HCT116 (cell line): ENCODE measurements at regions not wholly inside any gene's neighbourhood (a gene's known extent, or its start where the extent isn't known, plus 50 kb on each side); places are given as distances from the start of the nearest gene placed in this dataset.

Experiments
- ATAC-seq: fragments of 200-7000 bp; cut with Tn5 transposase; 2 replicates; pipeline ENCODE4 v1.9.1; 2020; ENCODE audit warnings: mild to moderate bottlenecking, moderate library complexity
- BruUV-seq: library from RNA; stranded (reverse); fragments of 400-500 nt; replicated peaks from 2 replicates; lab custom pipeline; 2021; lab: Mats Ljungman, UMichigan
- CTCF ChIA-PET: fragments of 300-600 bp; sonication (Branson Sonifier 250); formaldehyde crosslinking; loops from one replicate; lab custom pipeline; 2021; ENCODE audit warnings: antibody characterized with exemption; lab: Charles Lee
- POLR2A ChIA-PET: fragments of 300-600, 350-600 bp; sonication (Branson Sonifier 250); formaldehyde crosslinking; loops from one replicate; lab custom pipeline; 2021; ENCODE audit warnings: antibody characterized with exemption; lab: Charles Lee
- RAD21 ChIA-PET, 2 experiments: fragments of 300-600 bp; sonication (Branson Sonifier 250); formaldehyde crosslinking; loops; one replicate each; lab custom pipeline; 2023; ENCODE audit warnings: low total read pairs in 2 of 2; ENCODE audit not compliant: uncharacterized antibody in 2 of 2, unreplicated experiment in 2 of 2, low non-redundant PET in 1 of 2; lab: Charles Lee
- DNase-seq: peaks from one replicate; pipeline ENCODE4 v3.0.0-alpha.2; 2010; ENCODE audit warnings: low read depth, low spot score
- H2AFZ ChIP-seq: fragments of 200-600 bp; shearing (Covaris generic), sonication (generic); 2 replicates; pipeline ENCODE4 v1.6.1; 2017; ENCODE audit warnings: low read depth, mixed run types, mixed read lengths, antibody characterized with exemption, low read length; ENCODE audit not compliant: poor library complexity, severe bottlenecking
- H3K27ac ChIP-seq: 2 replicates; pipeline ENCODE4 v1.5.1; 2012; ENCODE audit warnings: low read depth, low read length
- H3K27me3 ChIP-seq: fragments of 200-600 bp; sonication (generic); 2 replicates; pipeline ENCODE4 v1.6.1; 2016; ENCODE audit warnings: mixed run types, low read length, mixed read lengths; ENCODE audit not compliant: insufficient read depth
- H3K36me3 ChIP-seq, 2 experiments: fragments of 200-500 bp in 1 of 2; fragments of 200-600 bp in 1 of 2; sonication (Bioruptor generic) in 1 of 2; sonication (generic) in 1 of 2; 2 replicates each; pipeline versions ENCODE4 v1.5.1 to v1.6.1; 2014 to 2016; ENCODE audit warnings: low read length in 2 of 2, inconsistent platforms in 1 of 2, mixed read lengths in 1 of 2, mixed run types in 1 of 2; ENCODE audit not compliant: insufficient read depth in 2 of 2, control insufficient read depth in 1 of 2
- H3K4me1 ChIP-seq, 2 experiments: fragments of 200-600 bp in 1 of 2; sonication (generic) in 1 of 2; 2 replicates each; pipeline versions ENCODE4 v1.5.1 to v1.6.1; 2012 to 2017; ENCODE audit warnings: low read length in 2 of 2, inconsistent platforms in 1 of 2, mild to moderate bottlenecking in 1 of 2, mixed read lengths in 1 of 2, mixed run types in 1 of 2, moderate library complexity in 1 of 2; ENCODE audit not compliant: insufficient read depth in 2 of 2, control insufficient read depth in 1 of 2
- H3K4me2 ChIP-seq: fragments of 200-600 bp; sonication (generic); 2 replicates; pipeline ENCODE4 v1.6.1; 2017; ENCODE audit warnings: mixed run types, low read length, mixed read lengths
- H3K4me3 ChIP-seq, 2 experiments: fragments of 200-600 bp in 1 of 2; sonication (generic) in 1 of 2; replicated peaks in 1 of 2; 2 replicates each; pipeline ENCODE4 v1.5.1; 2011 to 2016; ENCODE audit warnings: low read length in 2 of 2, control low read depth in 1 of 2, low read depth in 1 of 2, mild to moderate bottlenecking in 1 of 2, mixed read lengths in 1 of 2, mixed run types in 1 of 2
- H3K79me2 ChIP-seq: fragments of 200-600 bp; sonication (generic); 2 replicates; pipeline ENCODE4 v1.6.1; 2017; ENCODE audit warnings: mild to moderate bottlenecking, mixed run types, low read length, moderate library complexity, mixed read lengths; ENCODE audit not compliant: insufficient read depth
- H3K9ac ChIP-seq: fragments of 200-600 bp; sonication (generic); 2 replicates; pipeline ENCODE4 v1.6.1; 2016; ENCODE audit warnings: low read length, mixed read lengths
- H3K9me2 ChIP-seq: fragments of 200-600 bp; sonication (generic), shearing (Covaris generic); 2 replicates; pipeline ENCODE4 v1.6.1; 2017; ENCODE audit warnings: mixed run types, mild to moderate bottlenecking, moderate library complexity; ENCODE audit not compliant: insufficient read depth
- H3K9me3 ChIP-seq, 2 experiments: fragments of 200-500 bp in 1 of 2; fragments of 200-600 bp in 1 of 2; sonication (Bioruptor generic) in 1 of 2; sonication (generic) in 1 of 2; 2 replicates each; pipeline ENCODE4 v1.6.1; 2014 to 2017; ENCODE audit warnings: low read length in 2 of 2, mixed read lengths in 2 of 2, inconsistent platforms in 1 of 2, low read depth in 1 of 2, mild to moderate bottlenecking in 1 of 2, mixed run types in 1 of 2, moderate library complexity in 1 of 2; ENCODE audit not compliant: control insufficient read depth in 1 of 2, insufficient read depth in 1 of 2
- H4K20me1 ChIP-seq: fragments of 200-600 bp; sonication (generic), shearing (Covaris generic); 2 replicates; pipeline ENCODE4 v1.6.1; 2017; ENCODE audit warnings: mixed run types, mild to moderate bottlenecking, moderate library complexity; ENCODE audit not compliant: insufficient read depth
- ATF3 ChIP-seq: IDR thresholded peaks from 2 replicates; pipeline ENCODE4 v1.6.1; 2012
- CEBPB ChIP-seq: IDR thresholded peaks from 2 replicates; pipeline ENCODE4 v1.6.1; 2012; ENCODE audit warnings: low read depth
- CTCF ChIP-seq, 3 experiments: fragments of 200-600 bp in 1 of 3; sonication (generic) in 1 of 3; IDR thresholded peaks in 2 of 3; conservative IDR thresholded peaks in 1 of 3; 2 replicates each; pipeline ENCODE4 v1.5.1; 2012 to 2017; ENCODE audit warnings: low read depth in 2 of 3, low read length in 2 of 3, antibody characterized with exemption in 1 of 3, borderline replicate concordance in 1 of 3, control low read depth in 1 of 3, mild to moderate bottlenecking in 1 of 3, mixed read lengths in 1 of 3, mixed run types in 1 of 3, moderate library complexity in 1 of 3; ENCODE audit not compliant: insufficient read depth in 1 of 3
- ELF1 ChIP-seq: IDR thresholded peaks from 2 replicates; pipeline ENCODE4 v1.6.1; 2012; ENCODE audit warnings: low read depth, borderline replicate concordance
- FOSL1 ChIP-seq: IDR thresholded peaks from 2 replicates; pipeline ENCODE4 v1.6.1; 2012; ENCODE audit warnings: low read depth
- MAX ChIP-seq: IDR thresholded peaks from 2 replicates; pipeline ENCODE4 v1.6.1; 2012
- POLR2A ChIP-seq: IDR thresholded peaks from 2 replicates; pipeline ENCODE4 v1.7.0; 2011; ENCODE audit warnings: borderline replicate concordance; ENCODE audit not compliant: insufficient read depth, insufficient read length; ENCODE audit errors: extremely low read depth
- POLR2AphosphoS5 ChIP-seq: IDR thresholded peaks from 2 replicates; pipeline ENCODE4 v1.6.1; 2011; ENCODE audit warnings: mild to moderate bottlenecking, low read depth, low read length, moderate library complexity
- RAD21 ChIP-seq: IDR thresholded peaks from 2 replicates; pipeline ENCODE4 v1.6.1; 2012; ENCODE audit warnings: low read depth, mild to moderate bottlenecking
- SIN3A ChIP-seq: IDR thresholded peaks from 2 replicates; pipeline ENCODE4 v1.6.1; 2012; ENCODE audit warnings: low read depth
- SP1 ChIP-seq: IDR thresholded peaks from 2 replicates; pipeline ENCODE4 v1.6.1; 2012; ENCODE audit warnings: low read depth
- SRF ChIP-seq: IDR thresholded peaks from 2 replicates; pipeline ENCODE4 v1.6.1; 2012; ENCODE audit warnings: low read depth
- TCF7L2 ChIP-seq: IDR thresholded peaks from 2 replicates; pipeline ENCODE4 v1.7.0; 2011; ENCODE audit warnings: borderline replicate concordance, inconsistent platforms; ENCODE audit not compliant: insufficient read depth, insufficient read length; ENCODE audit errors: extremely low read depth
- YY1 ChIP-seq: IDR thresholded peaks from 2 replicates; pipeline ENCODE4 v1.6.1; 2011; ENCODE audit warnings: low read length, low read depth, moderate library complexity, mild to moderate bottlenecking; ENCODE audit not compliant: insufficient replicate concordance; ENCODE audit errors: extremely low read depth
- ZBTB33 ChIP-seq: IDR thresholded peaks from 2 replicates; pipeline ENCODE4 v1.6.1; 2011; ENCODE audit warnings: mild to moderate bottlenecking, low read length, moderate library complexity; ENCODE audit not compliant: insufficient replicate concordance; ENCODE audit errors: extremely low read depth
- ZFX ChIP-seq: fragments of 450-650 bp; IDR thresholded peaks from 2 replicates; pipeline ENCODE4 v1.6.1; 2017
- ZNF274 ChIP-seq: fragments of 200-500 bp; sonication (Bioruptor generic); IDR thresholded peaks from 2 replicates; pipeline ENCODE4 v1.6.1; 2014; ENCODE audit warnings: mild to moderate bottlenecking, low read depth, low read length, inconsistent platforms
- intact Hi-C: fragments of 100-400 bp; cut with micrococcal nuclease; formaldehyde crosslinking; loops from 2 replicates; pipeline ENCODE4 v1.10.0; 2022

- no peaks in the 10 kb centered on the region for H3K79me2 ChIP-seq
- ATAC-seq = no peak
- no peaks in the 10 kb centered on the region for H3K36me3 ChIP-seq
- no peaks in the 10 kb centered on the region for H4K20me1 ChIP-seq
- ChIA-PET POLR2A (no interaction called here), CTCF (interaction anchor here (3.8 to 4.5 kb wide), 2 partner anchors 167 to 189 kb away, joined by 26 to 27 read pairs; no protein-coding TSS in a partner anchor), RAD21 (no interaction called here)
- H3K9me2 ChIP-seq = no peaks in the 10 kb centered on the region
- no peaks in the 10 kb centered on the region for H3K27me3 ChIP-seq
- no peaks in the 10 kb centered on the region for H3K9me3 ChIP-seq
- intact Hi-C loops = loop anchor here (1.0 kb wide), 1 partner anchor 190 kb away; no protein-coding TSS in a partner anchor
- TF ChIP-seq POLR2AphosphoS5 = no peak
- no peak for TF ChIP-seq ZNF274
- TF ChIP-seq SRF = no peak
- no peak for TF ChIP-seq RAD21
- no peak for TF ChIP-seq SP1
- TF ChIP-seq ELF1 = no peak
- TF ChIP-seq YY1 = no peak
- no peak for TF ChIP-seq SIN3A
- no peak for TF ChIP-seq TCF7L2
- no peak for TF ChIP-seq ZFX
- no TSS peak for BruUV-seq
- no peak overlapping the region for H3K4me2 ChIP-seq
- H3K4me1 ChIP-seq = no peaks in the 10 kb centered on the region
- H3K27ac ChIP-seq = no peak overlapping the region
- H2AFZ ChIP-seq = no peak overlapping the region
- H3K9ac ChIP-seq = no peak overlapping the region
- no peak overlapping the region for H3K4me3 ChIP-seq
- no peak for DNase-seq
Measured at GRCh38 chr1:9456833-9457232, 82.4 kb upstream of the SLC25A33 start.

GRCh38 chr1:9459816-9460407 lies 79.4 kb upstream of the SLC25A33 start:
- Histone ChIP-seq H3K79me2 (no peaks in the 10 kb centered on the region), H3K9ac (no peak overlapping the region), H3K27me3 (no peaks in the 10 kb centered on the region), H2AFZ (no peak overlapping the region), H3K9me2 (no peaks in the 10 kb centered on the region), H3K4me2 (no peak overlapping the region), H3K27ac (no peak overlapping the region), H3K4me1 (no peaks in the 10 kb centered on the region), H3K4me3 (no peak overlapping the region), H3K9me3 (no peaks in the 10 kb centered on the region), H3K36me3 (no peaks in the 10 kb centered on the region), H4K20me1 (no peaks in the 10 kb centered on the region)
- DNase-seq = no peak
- ChIA-PET POLR2A (no interaction called here), RAD21 (no interaction called here), CTCF (interaction anchor here (1.3 to 2.0 kb wide), 3 partner anchors 31 to 171 kb away, joined by 3 to 5 read pairs (median 4); no protein-coding TSS in a partner anchor)
- no peak for ATAC-seq
- no TSS peak for BruUV-seq
- intact Hi-C loops = no loop called here
- TF ChIP-seq ZNF274 (no peak), FOSL1 (no peak), MAX (no peak), CTCF (IDR thresholded peaks at IDR 0.05 in 2 of 3, conservative IDR thresholded peaks at IDR 0.05 in 1 of 3; ENCODE audit: borderline replicate concordance in 1 of 3, insufficient read depth in 1 of 3, low read depth in 2 of 3, low read length in 2 of 3) (no peak), ZFX (no peak), ZBTB33 (no peak), CEBPB (no peak), TCF7L2 (no peak), ATF3 (no peak), POLR2A (no peak)
